ENCODE measurements at regions not wholly inside any gene's neighbourhood (a gene's known extent, or its start where the extent isn't known, plus 50 kb on each side); places are given as distances from the start of the nearest gene placed in this dataset.

DNA sequence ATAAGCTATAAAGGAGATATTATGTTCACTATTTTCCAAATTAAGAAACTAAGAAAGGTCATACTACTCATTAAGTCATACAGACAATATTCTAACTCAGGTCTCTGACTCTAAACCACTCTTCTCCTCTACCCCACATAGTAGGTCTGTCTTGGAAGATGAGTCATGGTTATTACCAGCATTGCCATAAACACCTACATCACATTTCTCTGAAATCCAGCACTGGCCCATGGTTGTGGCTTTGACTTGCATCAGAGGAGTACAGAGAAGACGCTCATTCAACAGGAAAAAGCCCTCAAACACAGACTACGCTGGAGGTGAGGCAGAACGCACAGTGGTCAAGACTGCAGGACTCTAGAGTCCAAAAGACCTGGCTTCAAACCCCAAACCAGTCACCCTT is 476.8 kb downstream of the COG6 start:
- H3K4me1 ChIP-seq (ENCODE audit: control insufficient read depth in 5 of 5, insufficient read depth in 5 of 5, low read length in 5 of 5), result peaks cover 0 to 11% (median 6%) of the 10 kb centered on the region in 5 donors
- H3K9ac ChIP-seq (ENCODE audit: low read length in 5 of 5), result no peak overlapping the region
- H3K27ac ChIP-seq (ENCODE audit: low read depth, low read length), result no peak overlapping the region
- no peaks in the 10 kb centered on the region for H3K9me3 ChIP-seq (ENCODE audit: control insufficient read depth in 5 of 5, low read length in 5 of 5)
- H3K27me3 ChIP-seq (ENCODE audit: control insufficient read depth in 5 of 5, insufficient read depth in 4 of 5, low read length in 5 of 5), result no peaks in the 10 kb centered on the region
- H3K36me3 ChIP-seq (ENCODE audit: control insufficient read depth in 5 of 5, insufficient read depth in 5 of 5, low read length in 5 of 5), result no peaks in the 10 kb centered on the region
- no peak overlapping the region for H3K4me3 ChIP-seq (ENCODE audit: low read depth in 1 of 5, low read length in 5 of 5)

DNA sequence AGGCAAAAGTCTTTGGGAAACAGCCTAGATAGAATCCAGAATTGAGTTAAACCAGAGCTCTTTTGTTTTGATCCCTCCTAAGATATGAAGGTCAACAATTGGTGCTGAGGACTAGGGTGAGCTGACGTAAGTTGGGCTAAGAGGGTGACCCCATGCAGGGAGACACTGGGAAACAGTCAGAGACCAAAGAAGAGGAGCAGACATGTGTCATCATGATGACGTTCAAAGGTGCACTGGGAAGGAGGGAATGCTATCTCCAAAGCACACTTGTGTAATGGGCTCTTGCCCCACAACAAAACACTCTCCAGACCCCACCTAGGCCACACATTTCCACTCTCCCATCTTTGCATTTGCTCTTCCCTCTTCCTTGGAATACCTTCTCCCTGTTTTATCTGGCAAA is 481.4 kb downstream of the COG6 start:
- Histone ChIP-seq H3K27ac (ENCODE audit: low read depth, low read length) (no peak overlapping the region), H3K4me1 (ENCODE audit: control insufficient read depth in 5 of 5, insufficient read depth in 5 of 5, low read length in 5 of 5) (peaks cover 0 to 11% (median 6%) of the 10 kb centered on the region in 5 donors), H3K9ac (ENCODE audit: low read length in 5 of 5) (no peak overlapping the region), H3K36me3 (ENCODE audit: control insufficient read depth in 5 of 5, insufficient read depth in 5 of 5, low read length in 5 of 5) (no peaks in the 10 kb centered on the region), H3K27me3 (ENCODE audit: control insufficient read depth in 5 of 5, insufficient read depth in 4 of 5, low read length in 5 of 5) (no peaks in the 10 kb centered on the region), H3K9me3 (ENCODE audit: control insufficient read depth in 5 of 5, low read length in 5 of 5) (no peaks in the 10 kb centered on the region), H3K4me3 (ENCODE audit: low read depth in 1 of 5, low read length in 5 of 5) (no peak overlapping the region)

DNA sequence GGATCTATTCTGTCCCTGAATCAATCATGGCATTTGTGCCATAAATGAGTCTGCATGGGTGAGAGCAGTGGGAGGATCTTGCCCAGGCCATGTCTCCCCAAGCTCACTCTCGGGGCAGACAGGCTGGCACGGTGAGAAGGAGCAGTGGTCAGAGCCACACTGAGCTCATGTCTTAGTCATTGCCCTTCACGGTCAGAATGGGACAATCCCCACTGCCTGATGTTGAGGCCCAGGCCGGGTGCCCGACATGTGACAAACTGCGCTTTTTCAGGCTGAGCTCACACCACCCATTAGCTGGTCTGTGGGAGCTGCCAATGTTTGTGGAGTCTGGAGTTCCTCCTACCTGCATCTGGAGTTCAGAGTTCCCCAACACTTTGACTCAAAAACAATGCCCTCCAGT is 481.9 kb downstream of the COG6 start:
- Histone ChIP-seq H3K4me1 (ENCODE audit: control insufficient read depth in 5 of 5, insufficient read depth in 5 of 5, low read length in 5 of 5) (peaks cover 0 to 11% (median 6%) of the 10 kb centered on the region in 5 donors), H3K4me3 (ENCODE audit: low read depth in 1 of 5, low read length in 5 of 5) (no peak overlapping the region), H3K36me3 (ENCODE audit: control insufficient read depth in 5 of 5, insufficient read depth in 5 of 5, low read length in 5 of 5) (no peaks in the 10 kb centered on the region), H3K27me3 (ENCODE audit: control insufficient read depth in 5 of 5, insufficient read depth in 4 of 5, low read length in 5 of 5) (no peaks in the 10 kb centered on the region), H3K9ac (ENCODE audit: low read length in 5 of 5) (no peak overlapping the region), H3K9me3 (ENCODE audit: control insufficient read depth in 5 of 5, low read length in 5 of 5) (no peaks in the 10 kb centered on the region), H3K27ac (ENCODE audit: low read depth, low read length) (no peak overlapping the region)

DNA sequence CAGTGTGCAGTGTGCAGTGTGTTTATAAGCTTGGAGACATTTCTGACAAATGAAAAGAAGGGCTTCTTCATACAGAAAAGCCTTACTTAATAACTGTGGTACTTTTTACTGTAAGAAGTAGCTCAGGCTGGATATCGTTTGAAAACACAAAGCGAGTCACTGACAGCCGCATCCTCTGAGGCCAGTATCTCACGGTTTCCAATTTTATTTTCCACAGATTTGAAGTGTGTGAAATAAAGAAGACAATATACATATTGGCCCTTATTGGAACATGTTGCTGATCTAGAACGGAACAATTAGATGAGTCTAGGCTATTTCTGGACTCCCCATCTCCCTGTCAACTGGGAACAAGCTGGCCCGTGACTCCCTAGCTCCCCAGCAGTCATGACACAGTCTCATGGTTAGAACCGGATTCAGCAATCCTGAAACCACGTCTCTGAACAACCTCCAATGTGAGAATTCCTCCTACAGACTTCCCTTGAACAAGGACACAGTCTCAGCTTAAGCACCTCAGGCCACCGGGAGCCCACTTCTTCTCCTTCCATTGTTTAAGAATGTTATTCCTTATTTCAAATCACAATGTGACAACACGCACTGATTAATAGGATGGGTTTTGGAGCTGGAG is 484.5 kb downstream of the COG6 start:
- H3K4me3 ChIP-seq (ENCODE audit: low read depth in 1 of 5, low read length in 5 of 5), result no peak overlapping the region
- H3K4me1 ChIP-seq (ENCODE audit: control insufficient read depth in 5 of 5, insufficient read depth in 5 of 5, low read length in 5 of 5), result no peaks in the 10 kb centered on the region
- no peak overlapping the region for H3K27ac ChIP-seq (ENCODE audit: low read depth, low read length)
- no peaks in the 10 kb centered on the region for H3K9me3 ChIP-seq (ENCODE audit: control insufficient read depth in 5 of 5, low read length in 5 of 5)
- H3K27me3 ChIP-seq (ENCODE audit: control insufficient read depth in 5 of 5, insufficient read depth in 4 of 5, low read length in 5 of 5), result no peaks in the 10 kb centered on the region
- no peak overlapping the region for H3K9ac ChIP-seq (ENCODE audit: low read length in 5 of 5)
- no peaks in the 10 kb centered on the region for H3K36me3 ChIP-seq (ENCODE audit: control insufficient read depth in 5 of 5, insufficient read depth in 5 of 5, low read length in 5 of 5)

DNA sequence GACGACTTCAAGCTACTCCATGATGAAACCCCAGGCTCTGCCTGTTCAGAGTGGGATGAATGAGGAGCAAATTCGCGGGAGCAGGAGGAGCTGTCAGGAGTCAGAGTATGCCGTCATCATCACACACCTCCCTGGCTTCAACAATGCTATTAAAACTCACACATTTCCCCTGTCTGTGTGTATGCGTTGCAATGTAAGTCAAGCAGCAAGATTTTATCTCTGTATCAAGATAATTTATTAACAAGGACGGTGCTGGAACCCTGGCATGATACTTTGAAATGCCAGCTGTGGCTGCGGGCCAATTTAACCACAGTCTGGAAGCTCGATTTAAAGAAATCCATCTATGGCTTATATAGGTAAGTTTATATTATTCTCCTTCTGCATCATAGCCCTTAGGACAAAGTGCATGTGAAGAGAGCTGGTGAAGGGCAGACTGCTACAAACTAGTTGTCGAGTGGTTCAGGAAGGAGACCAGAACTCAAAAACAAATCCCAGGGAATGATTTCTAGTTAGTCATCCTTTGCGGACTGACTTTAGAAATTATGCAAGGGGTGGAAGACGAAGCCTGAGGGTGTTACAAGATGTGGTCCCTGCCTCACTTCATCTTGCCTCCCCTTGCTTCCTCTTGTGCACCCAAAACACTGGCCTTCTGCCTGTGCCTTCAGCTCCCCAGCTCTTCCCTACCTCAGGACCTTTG is 486.5 kb downstream of the COG6 start:
- no peaks in the 10 kb centered on the region for H3K27me3 ChIP-seq (ENCODE audit: control insufficient read depth in 5 of 5, insufficient read depth in 4 of 5, low read length in 5 of 5)
- no peak overlapping the region for H3K27ac ChIP-seq (ENCODE audit: low read depth, low read length)
- H3K9ac ChIP-seq (ENCODE audit: low read length in 5 of 5), result no peak overlapping the region
- H3K36me3 ChIP-seq (ENCODE audit: control insufficient read depth in 5 of 5, insufficient read depth in 5 of 5, low read length in 5 of 5), result no peaks in the 10 kb centered on the region
- no peak overlapping the region for H3K4me3 ChIP-seq (ENCODE audit: low read depth in 1 of 5, low read length in 5 of 5)
- no peaks in the 10 kb centered on the region for H3K9me3 ChIP-seq (ENCODE audit: control insufficient read depth in 5 of 5, low read length in 5 of 5)
- peaks cover 0 to 7% (median 0%) of the 10 kb centered on the region in 5 donors for H3K4me1 ChIP-seq (ENCODE audit: control insufficient read depth in 5 of 5, insufficient read depth in 5 of 5, low read length in 5 of 5)

DNA sequence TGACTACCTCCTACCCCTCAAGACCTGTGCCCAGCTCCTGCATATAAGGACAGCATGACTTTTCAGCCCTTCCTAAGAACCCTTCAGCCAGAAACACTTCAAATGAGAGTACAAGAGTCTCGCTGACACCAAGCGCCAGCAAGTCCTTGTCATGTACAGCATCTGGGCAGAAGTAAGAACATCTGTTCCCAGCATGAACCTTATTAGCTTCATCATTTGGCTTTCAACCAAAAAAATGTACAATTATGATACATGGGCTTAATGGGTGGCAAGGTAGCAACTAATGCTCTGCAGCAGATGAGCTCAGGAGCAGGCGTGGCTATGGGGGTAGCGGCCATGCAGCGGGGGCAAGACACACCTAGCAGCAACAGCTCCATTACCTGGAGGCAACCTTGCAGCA is 487.6 kb downstream of the COG6 start:
- H3K9ac ChIP-seq (ENCODE audit: low read length in 5 of 5), result no peak overlapping the region
- no peaks in the 10 kb centered on the region for H3K27me3 ChIP-seq (ENCODE audit: control insufficient read depth in 5 of 5, insufficient read depth in 4 of 5, low read length in 5 of 5)
- H3K27ac ChIP-seq (ENCODE audit: low read depth, low read length), result no peak overlapping the region
- no peaks in the 10 kb centered on the region for H3K36me3 ChIP-seq (ENCODE audit: control insufficient read depth in 5 of 5, insufficient read depth in 5 of 5, low read length in 5 of 5)
- no peaks in the 10 kb centered on the region for H3K9me3 ChIP-seq (ENCODE audit: control insufficient read depth in 5 of 5, low read length in 5 of 5)
- peaks cover 0 to 7% (median 0%) of the 10 kb centered on the region in 5 donors for H3K4me1 ChIP-seq (ENCODE audit: control insufficient read depth in 5 of 5, insufficient read depth in 5 of 5, low read length in 5 of 5)
- no peak overlapping the region for H3K4me3 ChIP-seq (ENCODE audit: low read depth in 1 of 5, low read length in 5 of 5)

DNA sequence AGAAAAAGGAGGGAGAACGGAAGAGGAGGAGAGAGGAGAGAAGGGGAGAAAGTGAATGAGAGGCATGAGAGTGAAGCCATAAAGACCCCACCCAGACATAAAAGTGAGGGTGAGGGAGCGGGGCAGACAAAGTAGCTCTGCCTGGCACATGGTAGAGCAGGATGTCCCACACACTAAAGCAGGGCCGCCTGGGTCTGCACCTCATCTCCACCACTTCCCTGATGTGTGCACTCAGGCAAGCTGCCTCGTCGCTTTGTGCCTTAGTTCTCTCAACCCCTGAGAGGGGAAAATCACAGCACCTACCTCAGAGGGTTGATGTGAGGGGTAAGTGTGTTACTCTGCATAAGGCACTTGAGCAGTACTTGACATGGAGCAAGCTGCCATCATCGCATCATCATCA is 488.1 kb downstream of the COG6 start:
- Histone ChIP-seq H3K9me3 (ENCODE audit: control insufficient read depth in 5 of 5, low read length in 5 of 5) (no peaks in the 10 kb centered on the region), H3K27me3 (ENCODE audit: control insufficient read depth in 5 of 5, insufficient read depth in 4 of 5, low read length in 5 of 5) (no peaks in the 10 kb centered on the region), H3K4me3 (ENCODE audit: low read depth in 1 of 5, low read length in 5 of 5) (no peak overlapping the region), H3K27ac (ENCODE audit: low read depth, low read length) (no peak overlapping the region), H3K36me3 (ENCODE audit: control insufficient read depth in 5 of 5, insufficient read depth in 5 of 5, low read length in 5 of 5) (no peaks in the 10 kb centered on the region), H3K4me1 (ENCODE audit: control insufficient read depth in 5 of 5, insufficient read depth in 5 of 5, low read length in 5 of 5) (peaks cover 0 to 7% (median 0%) of the 10 kb centered on the region in 5 donors), H3K9ac (ENCODE audit: low read length in 5 of 5) (no peak overlapping the region)

DNA sequence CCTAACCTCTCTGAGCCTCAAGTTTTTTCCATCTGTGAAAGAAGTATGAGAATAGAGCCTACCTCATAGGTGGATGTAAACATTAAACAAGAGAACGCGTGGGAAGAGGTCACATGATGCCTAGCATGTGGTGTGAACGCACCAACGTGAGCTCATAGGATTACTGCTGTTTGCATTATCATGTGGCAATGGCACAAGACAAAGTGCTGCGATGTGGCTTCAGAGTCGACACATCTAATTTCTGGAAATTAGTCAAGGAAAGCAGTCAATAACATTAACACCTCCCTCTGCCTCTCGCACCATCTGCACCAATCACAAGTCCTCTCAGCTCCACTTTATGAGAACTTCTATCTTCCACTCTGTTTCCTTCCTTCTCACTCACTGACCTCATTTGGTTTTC is 489.7 kb downstream of the COG6 start:
- peaks cover 0 to 19% (median 10%) of the 10 kb centered on the region in 5 donors for H3K4me1 ChIP-seq (ENCODE audit: control insufficient read depth in 5 of 5, insufficient read depth in 5 of 5, low read length in 5 of 5)
- H3K4me3 ChIP-seq (ENCODE audit: low read depth in 1 of 5, low read length in 5 of 5), result no peak overlapping the region
- no peak overlapping the region for H3K9ac ChIP-seq (ENCODE audit: low read length in 5 of 5)
- no peaks in the 10 kb centered on the region for H3K9me3 ChIP-seq (ENCODE audit: control insufficient read depth in 5 of 5, low read length in 5 of 5)
- no peaks in the 10 kb centered on the region for H3K36me3 ChIP-seq (ENCODE audit: control insufficient read depth in 5 of 5, insufficient read depth in 5 of 5, low read length in 5 of 5)
- no peaks in the 10 kb centered on the region for H3K27me3 ChIP-seq (ENCODE audit: control insufficient read depth in 5 of 5, insufficient read depth in 4 of 5, low read length in 5 of 5)
- no peak overlapping the region for H3K27ac ChIP-seq (ENCODE audit: low read depth, low read length)

DNA sequence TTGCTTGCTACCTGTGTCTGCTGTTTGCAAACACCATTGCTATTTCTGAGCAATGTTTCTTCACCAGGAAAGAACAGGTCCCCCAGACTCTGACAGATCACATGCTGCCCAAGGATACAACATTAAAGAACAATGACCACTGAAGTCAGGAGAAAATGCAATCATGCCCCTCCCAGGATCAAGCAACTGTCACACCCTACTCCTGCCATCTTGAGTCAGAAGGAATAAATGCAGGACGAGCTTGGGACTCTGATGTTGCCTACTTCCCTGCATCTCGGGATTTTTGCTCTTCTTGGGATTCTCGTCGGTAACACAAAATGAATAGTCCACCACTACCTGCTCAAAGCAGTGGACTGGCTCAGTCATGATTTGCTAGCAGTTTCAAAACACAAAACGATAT is 490.6 kb downstream of the COG6 start:
- H3K9ac ChIP-seq (ENCODE audit: low read length in 5 of 5), result no peak overlapping the region
- no peak overlapping the region for H3K27ac ChIP-seq (ENCODE audit: low read depth, low read length)
- H3K4me1 ChIP-seq (ENCODE audit: control insufficient read depth in 5 of 5, insufficient read depth in 5 of 5, low read length in 5 of 5), result peaks cover 0 to 19% (median 10%) of the 10 kb centered on the region in 5 donors
- no peaks in the 10 kb centered on the region for H3K27me3 ChIP-seq (ENCODE audit: control insufficient read depth in 5 of 5, insufficient read depth in 4 of 5, low read length in 5 of 5)
- no peaks in the 10 kb centered on the region for H3K36me3 ChIP-seq (ENCODE audit: control insufficient read depth in 5 of 5, insufficient read depth in 5 of 5, low read length in 5 of 5)
- H3K9me3 ChIP-seq (ENCODE audit: control insufficient read depth in 5 of 5, low read length in 5 of 5), result no peaks in the 10 kb centered on the region
- no peak overlapping the region for H3K4me3 ChIP-seq (ENCODE audit: low read depth in 1 of 5, low read length in 5 of 5)

DNA sequence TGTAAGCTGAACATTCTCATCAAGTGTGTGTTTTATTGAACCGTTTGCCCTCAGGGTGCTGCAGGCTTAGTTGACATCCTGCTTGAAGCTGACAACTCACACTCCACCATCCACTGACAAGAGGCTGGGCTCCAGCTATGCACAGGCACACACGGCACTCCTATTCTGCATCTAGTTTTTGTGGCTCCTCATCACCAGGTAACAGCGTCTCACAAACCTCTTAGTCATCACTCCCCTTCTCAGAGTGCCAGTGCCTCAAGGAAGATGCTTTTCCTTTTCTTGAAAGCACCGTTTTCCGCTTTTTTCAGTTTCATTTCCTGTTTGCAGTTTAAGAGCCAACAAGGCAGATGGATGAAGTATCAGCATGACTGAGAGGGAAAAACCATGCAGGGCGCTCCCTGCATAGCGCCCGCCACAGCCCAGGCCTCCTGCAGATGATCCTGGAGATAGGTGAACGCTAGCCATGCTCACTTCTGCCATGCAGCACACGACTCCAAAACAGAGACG is 491.2 kb downstream of the COG6 start:
- Histone ChIP-seq H3K27ac (ENCODE audit: low read depth, low read length) (no peak overlapping the region), H3K4me1 (ENCODE audit: control insufficient read depth in 5 of 5, insufficient read depth in 5 of 5, low read length in 5 of 5) (peaks cover 0 to 19% (median 11%) of the 10 kb centered on the region in 5 donors), H3K27me3 (ENCODE audit: control insufficient read depth in 5 of 5, insufficient read depth in 4 of 5, low read length in 5 of 5) (no peaks in the 10 kb centered on the region), H3K36me3 (ENCODE audit: control insufficient read depth in 5 of 5, insufficient read depth in 5 of 5, low read length in 5 of 5) (no peaks in the 10 kb centered on the region), H3K9me3 (ENCODE audit: control insufficient read depth in 5 of 5, low read length in 5 of 5) (no peaks in the 10 kb centered on the region), H3K9ac (ENCODE audit: low read length in 5 of 5) (no peak overlapping the region), H3K4me3 (ENCODE audit: low read depth in 1 of 5, low read length in 5 of 5) (no peak overlapping the region)

Data from subcutaneous abdominal adipose tissue (tissue), 5 donors.